Kidney epithelial cell (primary cell): ENCODE measurements at regions not wholly inside any gene's neighbourhood (a gene's known extent, or its start where the extent isn't known, plus 50 kb on each side); places are given as distances from the start of the nearest gene placed in this dataset.

Source experiments
- DNase-seq: peaks from one replicate; pipeline ENCODE4 v3.0.0-alpha.2; 2010; ENCODE audit warnings: low read depth
- H3K27me3 ChIP-seq: 2 replicates; pipeline ENCODE4 v1.6.0; 2011; ENCODE audit warnings: low read length; ENCODE audit not compliant: control insufficient read depth, insufficient read depth
- H3K36me3 ChIP-seq: 2 replicates; pipeline ENCODE4 v1.5.1; 2011; ENCODE audit warnings: low read length; ENCODE audit not compliant: control insufficient read depth, insufficient read depth
- H3K4me3 ChIP-seq: 2 replicates; pipeline ENCODE4 v1.5.1; 2011; ENCODE audit warnings: low read depth, mild to moderate bottlenecking, control low read depth, low read length
- CTCF ChIP-seq: IDR thresholded peaks from 2 replicates; pipeline ENCODE4 v1.5.1; 2011; ENCODE audit warnings: mild to moderate bottlenecking, moderate library complexity, low read length, control low read depth, inconsistent platforms; ENCODE audit not compliant: insufficient read depth, poor library complexity, severe bottlenecking

- DNase-seq, result no peak
- Histone ChIP-seq H3K27me3 (no peaks in the 10 kb centered on the region), H3K4me3 (no peak overlapping the region), H3K36me3 (no peaks in the 10 kb centered on the region)
- peak; percentile 62 for TF ChIP-seq CTCF
Observed at GRCh38 chr4:126223784-126224407, 909.1 kb downstream of the FAT4 start.

GRCh38 chr4:126227428-126227827 is 912.7 kb downstream of the FAT4 start:
- DNase-seq, result no peak
- Histone ChIP-seq H3K27me3 (no peaks in the 10 kb centered on the region), H3K4me3 (no peak overlapping the region), H3K36me3 (no peaks in the 10 kb centered on the region)
- no peak for TF ChIP-seq CTCF

DNA sequence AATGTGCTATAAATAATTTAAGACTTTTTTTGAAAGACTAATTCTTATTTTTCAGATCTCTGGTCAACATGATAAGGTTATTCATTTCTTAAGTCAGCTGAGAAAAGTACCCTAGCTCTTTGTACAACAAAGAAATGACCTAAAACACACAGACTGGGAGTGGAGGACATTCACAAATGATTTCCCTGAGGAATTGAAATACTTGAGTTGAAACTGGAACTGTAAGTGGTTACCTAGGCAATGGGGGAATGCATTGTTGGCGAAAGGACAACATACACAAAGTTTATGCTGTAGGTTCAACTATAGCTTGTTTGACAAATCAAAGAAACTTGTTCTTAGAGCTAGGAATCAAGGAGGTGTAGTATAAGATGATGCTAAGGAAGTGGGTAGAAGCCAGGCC is 915.5 kb downstream of the FAT4 start:
- Histone ChIP-seq H3K4me3 (no peak overlapping the region), H3K27me3 (no peaks in the 10 kb centered on the region), H3K36me3 (no peaks in the 10 kb centered on the region)
- TF ChIP-seq CTCF, result no peak
- no peak for DNase-seq

DNA sequence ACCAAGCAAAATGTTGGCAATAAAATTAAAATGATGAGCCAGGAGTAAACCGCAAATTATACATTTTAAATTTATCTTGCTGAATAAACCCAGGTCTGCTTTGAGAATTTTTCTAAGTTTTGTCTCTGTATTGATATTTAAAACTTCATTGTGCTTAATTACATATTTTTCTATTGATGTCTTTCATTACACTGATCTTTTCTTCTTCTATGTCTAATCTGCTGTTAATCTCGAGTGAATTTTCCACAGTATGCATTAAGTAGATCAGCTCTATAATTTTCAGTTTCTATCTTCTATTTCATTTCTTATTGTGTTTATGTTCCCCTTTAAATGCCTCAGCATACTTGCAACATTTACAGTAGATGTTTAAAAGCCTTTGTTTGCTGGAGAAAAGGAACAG is 918.7 kb downstream of the FAT4 start:
- Histone ChIP-seq H3K27me3 (no peaks in the 10 kb centered on the region), H3K4me3 (no peak overlapping the region), H3K36me3 (no peaks in the 10 kb centered on the region)
- no peak for TF ChIP-seq CTCF
- DNase-seq, result no peak

DNA sequence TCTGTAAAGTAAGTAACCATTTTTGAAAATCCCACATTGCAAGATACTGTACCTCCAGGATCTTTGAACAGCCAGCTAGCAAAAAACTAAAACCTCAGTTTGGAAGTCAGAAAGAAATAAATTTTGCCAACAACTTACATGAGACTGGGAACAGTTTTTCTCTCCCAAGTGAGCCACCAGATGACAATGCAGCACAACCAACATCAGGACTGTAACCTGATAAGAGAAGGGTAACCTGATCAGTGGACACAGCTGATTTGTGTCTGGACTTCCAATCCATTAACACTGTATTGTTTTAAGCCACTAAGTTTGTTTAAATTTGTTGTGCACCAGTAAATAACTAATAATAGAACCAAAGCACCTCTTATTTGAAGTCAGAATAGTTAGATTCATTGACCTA is 923.3 kb downstream of the FAT4 start:
- H3K4me3 ChIP-seq, result no peak overlapping the region
- TF ChIP-seq CTCF, result no peak
- no peak for DNase-seq
- no peaks in the 10 kb centered on the region for H3K36me3 ChIP-seq
- H3K27me3 ChIP-seq, result no peaks in the 10 kb centered on the region

DNA sequence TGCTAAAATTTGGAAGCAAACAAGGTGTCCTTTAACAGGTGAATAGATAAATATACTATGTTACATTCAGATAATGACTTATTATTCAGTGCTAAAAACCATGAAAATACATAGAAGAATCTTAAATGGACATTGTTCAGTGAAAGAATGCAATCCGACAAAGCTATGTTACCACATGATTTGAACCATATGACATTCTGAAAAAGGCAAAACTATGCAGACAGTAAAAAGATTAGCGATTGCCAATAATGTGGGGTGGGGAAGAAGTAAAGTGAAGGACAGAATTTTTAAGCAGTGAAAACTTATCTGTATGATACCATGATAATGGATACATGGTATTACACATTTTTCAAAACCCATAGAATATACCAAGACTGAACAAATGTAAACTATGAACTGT is 926.9 kb downstream of the FAT4 start:
- Histone ChIP-seq H3K4me3 (no peak overlapping the region), H3K27me3 (no peaks in the 10 kb centered on the region), H3K36me3 (no peaks in the 10 kb centered on the region)
- no peak for TF ChIP-seq CTCF
- no peak for DNase-seq
